Endothelial cell (in vitro differentiated cells): ENCODE measurements at regions not wholly inside any gene's neighbourhood (a gene's known extent, or its start where the extent isn't known, plus 50 kb on each side); places are given as distances from the start of the nearest gene placed in this dataset.

Source experiments
- DNase-seq: peaks from one replicate; pipeline ENCODE4 v3.0.0; 2021; ENCODE audit warnings: low spot score
- H3K27ac Mint-ChIP-seq: one replicate; pipeline ENCODE4 v1.8.0; 2021; ENCODE audit warnings: mixed read lengths, inconsistent platforms; ENCODE audit not compliant: unreplicated experiment
- H3K27me3 Mint-ChIP-seq: one replicate; pipeline ENCODE4 v1.8.0; 2021; ENCODE audit warnings: mild to moderate bottlenecking, moderate library complexity, mixed read lengths, inconsistent platforms; ENCODE audit not compliant: unreplicated experiment
- H3K36me3 Mint-ChIP-seq: one replicate; pipeline ENCODE4 v1.8.0; 2021; ENCODE audit warnings: mild to moderate bottlenecking, low read depth, mixed read lengths, inconsistent platforms; ENCODE audit not compliant: unreplicated experiment
- H3K4me1 Mint-ChIP-seq: one replicate; pipeline ENCODE4 v1.8.0; 2021; ENCODE audit warnings: mild to moderate bottlenecking, mixed read lengths, inconsistent platforms; ENCODE audit not compliant: unreplicated experiment
- H3K4me3 Mint-ChIP-seq: one replicate; pipeline ENCODE4 v1.8.0; 2021; ENCODE audit warnings: mild to moderate bottlenecking, mixed read lengths, inconsistent platforms; ENCODE audit not compliant: unreplicated experiment
- H3K9me3 Mint-ChIP-seq: one replicate; pipeline ENCODE4 v1.8.0; 2021; ENCODE audit warnings: mixed read lengths, inconsistent platforms; ENCODE audit not compliant: unreplicated experiment
- TF ChIP-seq, protein P1 (sequence below): fragments of 200-600 bp; sonication (generic); IDR thresholded peaks from one replicate; pipeline ENCODE4 v1.5.0; 2021; ENCODE audit warnings: antibody characterized with exemption; ENCODE audit not compliant: unreplicated experiment

DNA sequence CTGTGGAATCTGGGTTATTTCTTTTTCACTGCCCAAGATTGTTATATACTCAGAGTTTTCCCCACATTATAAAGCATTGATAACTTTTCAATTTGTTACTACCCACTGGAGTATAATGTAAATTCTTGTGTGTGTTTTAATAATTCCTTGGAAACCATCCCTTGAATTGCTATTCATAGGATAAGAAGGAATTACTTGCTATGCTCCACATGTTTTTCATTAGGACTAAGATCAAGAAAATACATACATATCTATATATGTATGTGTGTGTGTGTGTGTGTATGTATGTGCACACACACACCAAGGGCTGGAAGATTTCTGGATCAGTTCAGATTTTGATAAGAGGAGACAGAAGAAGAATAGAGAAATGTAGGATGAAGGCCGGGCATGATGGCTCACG lies 206.4 kb upstream of the JADE1 start:
- TF ChIP-seq, protein P1, sequence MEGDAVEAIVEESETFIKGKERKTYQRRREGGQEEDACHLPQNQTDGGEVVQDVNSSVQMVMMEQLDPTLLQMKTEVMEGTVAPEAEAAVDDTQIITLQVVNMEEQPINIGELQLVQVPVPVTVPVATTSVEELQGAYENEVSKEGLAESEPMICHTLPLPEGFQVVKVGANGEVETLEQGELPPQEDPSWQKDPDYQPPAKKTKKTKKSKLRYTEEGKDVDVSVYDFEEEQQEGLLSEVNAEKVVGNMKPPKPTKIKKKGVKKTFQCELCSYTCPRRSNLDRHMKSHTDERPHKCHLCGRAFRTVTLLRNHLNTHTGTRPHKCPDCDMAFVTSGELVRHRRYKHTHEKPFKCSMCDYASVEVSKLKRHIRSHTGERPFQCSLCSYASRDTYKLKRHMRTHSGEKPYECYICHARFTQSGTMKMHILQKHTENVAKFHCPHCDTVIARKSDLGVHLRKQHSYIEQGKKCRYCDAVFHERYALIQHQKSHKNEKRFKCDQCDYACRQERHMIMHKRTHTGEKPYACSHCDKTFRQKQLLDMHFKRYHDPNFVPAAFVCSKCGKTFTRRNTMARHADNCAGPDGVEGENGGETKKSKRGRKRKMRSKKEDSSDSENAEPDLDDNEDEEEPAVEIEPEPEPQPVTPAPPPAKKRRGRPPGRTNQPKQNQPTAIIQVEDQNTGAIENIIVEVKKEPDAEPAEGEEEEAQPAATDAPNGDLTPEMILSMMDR = no peak
- Mint-ChIP-seq H3K27me3 (peaks cover 6% of the 10 kb centered on the region), H3K4me3 (no peak overlapping the region), H3K4me1 (peaks cover 25% of the 10 kb centered on the region), H3K36me3 (no peaks in the 10 kb centered on the region), H3K27ac (no peak overlapping the region), H3K9me3 (no peaks in the 10 kb centered on the region)
- no peak for DNase-seq

DNA sequence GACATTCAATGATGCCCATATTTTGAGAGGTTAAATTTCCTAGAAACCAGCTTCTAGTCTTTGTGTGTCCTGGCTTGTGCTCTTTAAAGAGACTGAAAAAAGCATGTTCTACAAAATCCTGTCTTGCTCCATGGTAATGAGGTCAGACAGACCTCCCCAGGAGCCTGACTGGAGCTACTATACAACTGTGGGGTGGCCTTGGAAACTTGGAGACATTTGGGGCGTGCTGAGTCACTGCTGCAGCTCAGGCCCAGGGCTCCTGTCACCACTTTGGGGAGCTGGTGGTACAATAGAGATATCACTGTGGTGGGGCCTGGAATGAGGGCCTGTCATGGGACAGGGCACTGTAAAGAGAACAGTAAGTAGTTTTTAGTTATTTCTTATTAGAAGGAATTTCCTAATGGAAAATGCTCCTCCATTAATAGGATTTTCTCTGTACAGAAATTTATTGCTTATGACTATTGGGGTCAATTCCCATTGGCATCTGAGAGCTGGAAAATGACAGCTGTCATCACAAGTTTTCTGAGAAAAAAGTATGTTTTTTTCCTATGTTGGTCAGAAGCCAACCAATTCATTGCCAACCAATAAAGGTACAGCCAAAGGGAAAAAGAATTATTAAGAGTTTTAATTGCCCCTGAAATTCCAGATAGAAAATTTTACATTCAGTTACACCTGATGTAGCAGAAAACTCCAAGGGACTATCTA lies 207.4 kb upstream of the JADE1 start:
- Mint-ChIP-seq H3K9me3 (no peaks in the 10 kb centered on the region), H3K27me3 (peaks cover 5% of the 10 kb centered on the region), H3K4me3 (no peak overlapping the region), H3K36me3 (no peaks in the 10 kb centered on the region), H3K4me1 (peaks cover 25% of the 10 kb centered on the region), H3K27ac (no peak overlapping the region)
- TF ChIP-seq, protein P1 = no peak
- no peak for DNase-seq

DNA sequence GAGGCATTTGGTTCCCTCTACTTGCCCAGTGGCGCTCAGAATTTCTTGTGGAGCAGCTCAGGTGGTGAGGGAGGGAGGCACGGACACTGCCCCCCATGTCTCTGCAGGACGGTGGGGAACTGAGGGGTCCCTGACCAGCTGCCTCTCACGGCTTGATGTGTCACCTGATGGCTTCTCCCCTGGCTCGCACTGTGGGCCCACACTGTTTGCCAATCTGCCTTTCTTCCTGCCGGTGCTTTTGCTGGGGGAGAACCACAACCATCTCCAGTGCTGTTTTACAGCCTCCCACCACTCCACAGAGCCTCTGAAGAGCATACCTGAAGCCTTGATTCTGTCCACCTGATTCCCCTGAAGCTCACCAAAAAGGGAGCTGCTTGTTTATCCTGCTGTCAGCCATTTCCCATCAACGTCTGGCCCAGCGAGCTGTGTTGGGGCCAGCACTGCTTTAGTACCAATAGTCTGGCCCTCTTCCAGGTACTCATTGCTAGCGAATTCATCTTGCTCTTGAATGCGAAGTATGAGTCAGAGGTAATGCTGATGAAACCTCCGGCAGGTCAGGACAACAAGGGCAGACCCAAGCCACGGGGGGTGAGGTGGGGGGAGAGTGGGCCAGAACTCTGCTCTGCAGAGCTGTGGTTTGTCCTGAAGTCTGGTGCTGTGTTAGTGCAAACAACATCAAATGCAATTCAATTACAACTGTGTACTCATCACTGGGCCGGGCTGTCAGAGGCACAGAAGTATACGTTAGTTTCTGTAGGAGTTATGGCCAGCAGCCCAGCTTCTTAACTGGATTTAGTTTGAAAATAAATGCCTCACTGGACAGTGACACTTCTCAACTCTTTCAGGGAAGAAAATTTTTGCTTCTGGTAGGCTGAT lies 208.3 kb upstream of the JADE1 start:
- no peak for DNase-seq

DNA sequence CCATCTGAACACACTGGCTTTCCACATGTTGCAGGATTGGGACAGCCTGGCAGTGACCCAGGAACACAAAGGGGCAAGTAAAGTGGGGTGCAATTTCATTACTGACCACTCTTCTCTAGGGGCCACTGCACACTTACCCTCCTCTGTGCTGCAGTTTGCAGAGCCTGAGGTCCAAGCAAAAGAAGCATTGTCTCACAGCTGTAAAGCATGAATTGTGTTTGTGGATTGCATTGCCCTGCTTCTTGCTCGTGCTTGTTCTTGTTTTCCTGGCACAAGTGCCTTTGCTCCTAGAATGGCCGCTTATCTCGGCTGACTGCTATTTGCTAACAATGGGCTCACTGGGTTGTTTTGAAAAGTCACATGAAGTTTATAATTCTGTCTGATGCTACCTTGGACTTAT lies 209.1 kb upstream of the JADE1 start:
- Mint-ChIP-seq H3K27ac (no peak overlapping the region), H3K4me3 (no peak overlapping the region), H3K36me3 (peaks cover 9% of the 10 kb centered on the region), H3K27me3 (peaks cover 4% of the 10 kb centered on the region), H3K9me3 (no peaks in the 10 kb centered on the region), H3K4me1 (peaks cover 25% of the 10 kb centered on the region)
- no peak for DNase-seq
- TF ChIP-seq, protein P1 = no peak

More for the DNA sequence above, 208.3 kb upstream of the JADE1 start:
- Mint-ChIP-seq H3K36me3 (peaks cover 2% of the 10 kb centered on the region), H3K27me3 (peaks cover 4% of the 10 kb centered on the region), H3K4me1 (peaks cover 25% of the 10 kb centered on the region), H3K4me3 (no peak overlapping the region), H3K27ac (no peak overlapping the region), H3K9me3 (no peaks in the 10 kb centered on the region)
- TF ChIP-seq, protein P1 = no peak

DNA sequence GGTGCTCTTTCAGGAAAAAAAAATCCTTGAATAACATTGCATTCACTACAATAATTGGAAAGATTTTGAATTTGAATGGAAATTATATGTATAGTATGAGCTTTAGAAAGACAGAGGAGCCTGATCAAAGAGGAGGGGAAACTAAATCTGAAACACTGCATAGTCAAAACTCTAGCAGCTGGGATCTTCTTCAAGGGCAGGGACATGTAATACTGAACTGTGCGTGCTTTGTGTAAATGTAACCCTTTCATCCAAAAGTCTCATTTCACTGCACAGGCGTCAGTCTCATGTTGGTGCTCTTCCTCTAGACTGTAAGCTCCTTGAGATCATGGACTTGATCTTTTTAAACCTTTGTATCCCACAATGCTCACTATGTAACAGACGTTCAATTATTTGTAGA lies 212.0 kb upstream of the JADE1 start:
- Mint-ChIP-seq H3K27ac (no peak overlapping the region), H3K27me3 (peaks cover 7% of the 10 kb centered on the region)

More for the DNA sequence above, 212.0 kb upstream of the JADE1 start:
- H3K9me3 Mint-ChIP-seq = no peaks in the 10 kb centered on the region
- H3K4me1 Mint-ChIP-seq = peaks cover 21% of the 10 kb centered on the region
- TF ChIP-seq, protein P1 = no peak
- DNase-seq = no peak
- no peak overlapping the region for H3K4me3 Mint-ChIP-seq
- peaks cover 20% of the 10 kb centered on the region for H3K36me3 Mint-ChIP-seq
